H1 (cell line): ENCODE measurements at regions not wholly inside any gene's neighbourhood (a gene's known extent, or its start where the extent isn't known, plus 50 kb on each side); places are given as distances from the start of the nearest gene placed in this dataset.

Source experiments
- FOSL1 ChIP-seq: IDR thresholded peaks from 2 replicates; pipeline ENCODE4 v1.6.1; 2011; ENCODE audit warnings: mild to moderate bottlenecking, low read depth, low read length, moderate library complexity; ENCODE audit not compliant: insufficient read depth
- HDAC2 ChIP-seq, 2 experiments: fragments of 300-600 bp in 1 of 2; sonication (generic) in 1 of 2; IDR thresholded peaks; 2 replicates each; pipeline ENCODE4 v1.6.1; 2011 to 2012; ENCODE audit warnings: low read depth in 2 of 2, low read length in 2 of 2, mild to moderate bottlenecking in 2 of 2, moderate library complexity in 2 of 2, borderline replicate concordance in 1 of 2, inconsistent platforms in 1 of 2
- POLR2AphosphoS5 ChIP-seq: IDR thresholded peaks from 2 replicates; pipeline ENCODE4 v1.6.1; 2011; ENCODE audit warnings: low read depth, low read length
- SIX5 ChIP-seq: IDR thresholded peaks from 2 replicates; pipeline ENCODE4 v1.6.1; 2011; ENCODE audit warnings: mild to moderate bottlenecking, low read depth, low read length
- TAF7 ChIP-seq: optimal IDR thresholded peaks from 2 replicates; pipeline ENCODE3; 2011; ENCODE audit warnings: low read depth, mild to moderate bottlenecking, inconsistent platforms, low read length, moderate library complexity, borderline replicate concordance
- TF ChIP-seq, protein P1 (sequence below): IDR thresholded peaks from 2 replicates; pipeline ENCODE4 v1.6.1; 2012; ENCODE audit warnings: inconsistent platforms
- TF ChIP-seq, protein P2 (sequence below): IDR thresholded peaks from 2 replicates; pipeline ENCODE4 v1.6.1; 2011; ENCODE audit warnings: low read length, improper control_type of control experiment

DNA sequence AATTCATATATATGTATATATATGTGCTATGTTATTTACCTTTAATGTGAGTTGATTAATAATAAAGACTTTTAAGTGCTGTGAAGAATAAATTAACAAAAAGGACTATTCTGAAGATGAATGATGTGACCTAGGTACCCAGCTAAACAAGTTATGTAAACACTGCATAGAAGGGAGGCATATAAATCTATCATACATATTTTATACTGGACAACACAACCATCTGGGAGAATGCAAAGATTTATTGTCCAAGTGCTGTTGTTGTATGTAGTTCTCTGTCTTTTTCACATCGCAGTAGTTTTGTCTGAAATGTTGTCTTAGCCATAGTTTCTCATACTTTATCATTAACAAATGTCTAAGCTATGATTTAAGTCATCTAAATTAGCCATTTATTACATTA, 337.6 kb downstream of the PCDH18 start (continued):
- TF ChIP-seq FOSL1: no peak
- TF ChIP-seq, protein P1, sequence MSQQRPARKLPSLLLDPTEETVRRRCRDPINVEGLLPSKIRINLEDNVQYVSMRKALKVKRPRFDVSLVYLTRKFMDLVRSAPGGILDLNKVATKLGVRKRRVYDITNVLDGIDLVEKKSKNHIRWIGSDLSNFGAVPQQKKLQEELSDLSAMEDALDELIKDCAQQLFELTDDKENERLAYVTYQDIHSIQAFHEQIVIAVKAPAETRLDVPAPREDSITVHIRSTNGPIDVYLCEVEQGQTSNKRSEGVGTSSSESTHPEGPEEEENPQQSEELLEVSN: no peak
- TF ChIP-seq, protein P2, sequence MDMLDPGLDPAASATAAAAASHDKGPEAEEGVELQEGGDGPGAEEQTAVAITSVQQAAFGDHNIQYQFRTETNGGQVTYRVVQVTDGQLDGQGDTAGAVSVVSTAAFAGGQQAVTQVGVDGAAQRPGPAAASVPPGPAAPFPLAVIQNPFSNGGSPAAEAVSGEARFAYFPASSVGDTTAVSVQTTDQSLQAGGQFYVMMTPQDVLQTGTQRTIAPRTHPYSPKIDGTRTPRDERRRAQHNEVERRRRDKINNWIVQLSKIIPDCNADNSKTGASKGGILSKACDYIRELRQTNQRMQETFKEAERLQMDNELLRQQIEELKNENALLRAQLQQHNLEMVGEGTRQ: no peak
- TF ChIP-seq SIX5: no peak
- TF ChIP-seq POLR2AphosphoS5: no peak
- TF ChIP-seq TAF7: no peak
- no peak for TF ChIP-seq HDAC2 (IDR thresholded peaks at IDR 0.05; ENCODE audit: borderline replicate concordance in 1 of 2, low read depth in 2 of 2, low read length in 2 of 2)
